Mesothelial cell of epicardium (in vitro differentiated cells): ENCODE measurements at regions not wholly inside any gene's neighbourhood (a gene's known extent, or its start where the extent isn't known, plus 50 kb on each side); places are given as distances from the start of the nearest gene placed in this dataset.

Experiments
- DNase-seq, 2 experiments: peaks; one replicate each; pipeline ENCODE4 v3.0.0; 2021; ENCODE audit warnings: low spot score in 2 of 2; ENCODE audit not compliant: unreplicated experiment in 2 of 2
- H3K27ac Mint-ChIP-seq: 2 replicates; pipeline ENCODE4 v1.8.0; 2021; ENCODE audit warnings: mixed read lengths
- H3K27me3 Mint-ChIP-seq: 2 replicates; pipeline ENCODE4 v1.8.0; 2021; ENCODE audit warnings: low read depth, mixed read lengths
- H3K36me3 Mint-ChIP-seq: 2 replicates; pipeline ENCODE4 v1.8.0; 2021; ENCODE audit warnings: mixed read lengths
- H3K4me1 Mint-ChIP-seq: 2 replicates; pipeline ENCODE4 v1.8.0; 2021; ENCODE audit warnings: mixed read lengths
- H3K4me3 Mint-ChIP-seq: 2 replicates; pipeline ENCODE4 v1.8.0; 2021; ENCODE audit warnings: mild to moderate bottlenecking, moderate library complexity, mixed read lengths
- H3K9me3 Mint-ChIP-seq: 2 replicates; pipeline ENCODE4 v1.8.0; 2021; ENCODE audit warnings: mixed read lengths
- TF ChIP-seq, protein P1 (sequence below): fragments of 200-600 bp; sonication (generic); IDR thresholded peaks from one replicate; pipeline ENCODE4 v1.5.0; 2021; ENCODE audit warnings: antibody characterized with exemption; ENCODE audit not compliant: unreplicated experiment

DNA sequence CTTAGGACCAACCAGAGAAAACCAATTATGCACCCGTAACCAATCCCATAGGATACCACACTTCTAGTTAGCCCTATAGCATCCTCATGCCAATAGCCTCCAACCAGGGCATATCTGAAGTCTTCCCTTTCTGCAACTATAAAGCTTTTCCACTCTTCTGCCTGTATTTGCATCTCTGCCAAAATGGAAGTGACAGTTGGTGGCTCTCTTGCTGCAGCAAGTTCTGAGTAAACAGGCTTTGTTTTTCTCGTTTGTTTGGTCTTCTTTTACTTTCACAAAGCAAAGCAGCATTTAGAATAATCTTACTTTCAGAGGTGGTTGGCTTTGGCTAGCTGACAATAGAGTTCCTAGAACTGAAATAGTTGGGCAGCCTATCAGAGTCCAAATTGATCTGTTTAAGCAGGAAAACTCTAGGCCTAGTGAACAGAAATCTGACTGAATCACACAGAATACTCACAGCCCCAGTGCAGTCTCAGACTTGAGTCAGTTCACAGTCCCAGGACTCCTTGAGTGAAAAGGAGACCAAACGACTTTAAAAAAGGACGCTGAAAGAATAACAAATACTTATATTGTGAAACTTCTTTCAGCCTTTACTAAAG is 1029.7 kb upstream of the LRFN5 start:
- Mint-ChIP-seq H3K4me1 (peaks cover 4% of the 10 kb centered on the region), H3K27ac (no peak overlapping the region), H3K36me3 (no peaks in the 10 kb centered on the region), H3K4me3 (no peak overlapping the region), H3K27me3 (no peaks in the 10 kb centered on the region), H3K9me3 (peaks cover 5% of the 10 kb centered on the region)
- no peak for DNase-seq
- TF ChIP-seq, protein P1, sequence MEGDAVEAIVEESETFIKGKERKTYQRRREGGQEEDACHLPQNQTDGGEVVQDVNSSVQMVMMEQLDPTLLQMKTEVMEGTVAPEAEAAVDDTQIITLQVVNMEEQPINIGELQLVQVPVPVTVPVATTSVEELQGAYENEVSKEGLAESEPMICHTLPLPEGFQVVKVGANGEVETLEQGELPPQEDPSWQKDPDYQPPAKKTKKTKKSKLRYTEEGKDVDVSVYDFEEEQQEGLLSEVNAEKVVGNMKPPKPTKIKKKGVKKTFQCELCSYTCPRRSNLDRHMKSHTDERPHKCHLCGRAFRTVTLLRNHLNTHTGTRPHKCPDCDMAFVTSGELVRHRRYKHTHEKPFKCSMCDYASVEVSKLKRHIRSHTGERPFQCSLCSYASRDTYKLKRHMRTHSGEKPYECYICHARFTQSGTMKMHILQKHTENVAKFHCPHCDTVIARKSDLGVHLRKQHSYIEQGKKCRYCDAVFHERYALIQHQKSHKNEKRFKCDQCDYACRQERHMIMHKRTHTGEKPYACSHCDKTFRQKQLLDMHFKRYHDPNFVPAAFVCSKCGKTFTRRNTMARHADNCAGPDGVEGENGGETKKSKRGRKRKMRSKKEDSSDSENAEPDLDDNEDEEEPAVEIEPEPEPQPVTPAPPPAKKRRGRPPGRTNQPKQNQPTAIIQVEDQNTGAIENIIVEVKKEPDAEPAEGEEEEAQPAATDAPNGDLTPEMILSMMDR, result no peak

DNA sequence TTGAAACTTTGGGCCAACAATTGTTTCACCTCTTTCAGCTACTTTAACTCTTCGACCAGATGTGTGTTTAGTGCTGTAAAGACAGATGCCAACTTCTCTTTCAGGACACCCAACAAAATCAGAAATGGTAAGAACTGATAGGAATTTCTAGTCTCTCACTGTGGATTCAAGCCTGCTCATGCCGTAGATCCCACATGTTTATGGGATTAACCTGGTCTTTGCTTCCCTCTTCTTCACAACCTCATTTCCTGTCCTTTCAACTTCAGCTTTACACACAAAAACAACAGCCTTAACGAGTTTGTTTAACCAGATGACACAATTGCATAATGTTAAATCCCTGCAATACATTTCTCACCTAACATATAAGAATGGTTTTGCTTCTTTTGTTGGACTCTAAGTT is 1031.9 kb upstream of the LRFN5 start:
- Mint-ChIP-seq H3K4me3 (no peak overlapping the region), H3K4me1 (peaks cover 4% of the 10 kb centered on the region), H3K9me3 (peaks cover 5% of the 10 kb centered on the region), H3K27me3 (no peaks in the 10 kb centered on the region), H3K36me3 (no peaks in the 10 kb centered on the region), H3K27ac (no peak overlapping the region)
- TF ChIP-seq, protein P1, result no peak
- DNase-seq, result no peak

DNA sequence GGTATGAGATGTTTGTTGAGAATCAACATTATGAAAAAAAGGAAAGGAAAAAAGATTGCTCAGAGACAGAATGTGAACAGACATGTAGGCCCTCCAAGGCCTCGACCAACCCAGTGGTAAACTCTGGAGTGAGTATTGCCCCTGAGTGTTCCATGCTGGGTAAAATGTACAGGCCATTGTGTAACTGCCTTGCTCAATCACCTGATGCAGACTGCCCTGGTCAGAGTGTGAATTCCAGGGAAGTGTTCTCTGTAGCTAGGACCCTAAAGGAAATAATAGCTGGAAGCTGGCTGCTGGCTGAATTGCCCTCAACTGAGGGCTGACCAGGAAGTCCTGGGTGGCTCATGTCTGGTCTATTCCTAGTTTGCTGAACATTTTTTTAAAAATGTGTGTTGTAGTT is 1081.4 kb upstream of the LRFN5 start:
- TF ChIP-seq, protein P1, result no peak
- H3K27ac Mint-ChIP-seq, result no peak overlapping the region
- DNase-seq, result no peak
- H3K4me1 Mint-ChIP-seq, result no peaks in the 10 kb centered on the region
- no peak overlapping the region for H3K4me3 Mint-ChIP-seq
- H3K36me3 Mint-ChIP-seq, result no peaks in the 10 kb centered on the region
- no peaks in the 10 kb centered on the region for H3K9me3 Mint-ChIP-seq
- no peaks in the 10 kb centered on the region for H3K27me3 Mint-ChIP-seq

DNA sequence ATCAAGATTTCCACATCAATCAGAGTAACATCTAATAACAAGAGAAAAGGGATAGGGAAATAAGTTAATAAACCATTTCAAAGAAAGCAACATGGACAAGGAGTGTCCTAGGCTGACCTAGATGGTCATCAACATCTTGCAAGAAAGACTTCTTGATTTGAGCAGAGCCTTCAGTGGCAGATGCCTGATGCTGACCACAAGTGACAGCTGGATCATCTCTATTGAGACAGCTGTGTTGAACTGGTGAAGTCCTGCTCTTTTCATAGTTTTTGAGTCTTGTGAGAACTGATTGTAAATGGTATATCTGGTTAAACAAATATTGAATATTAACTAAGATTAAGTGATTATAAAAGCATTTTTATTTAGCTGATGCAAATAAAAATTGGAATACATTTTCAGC is 1083.6 kb upstream of the LRFN5 start:
- no peak overlapping the region for H3K4me3 Mint-ChIP-seq
- no peaks in the 10 kb centered on the region for H3K27me3 Mint-ChIP-seq
- H3K27ac Mint-ChIP-seq, result no peak overlapping the region
- no peaks in the 10 kb centered on the region for H3K36me3 Mint-ChIP-seq
- no peaks in the 10 kb centered on the region for H3K4me1 Mint-ChIP-seq
- TF ChIP-seq, protein P1, result no peak
- no peak for DNase-seq
- peaks cover under 1% of the 10 kb centered on the region for H3K9me3 Mint-ChIP-seq

DNA sequence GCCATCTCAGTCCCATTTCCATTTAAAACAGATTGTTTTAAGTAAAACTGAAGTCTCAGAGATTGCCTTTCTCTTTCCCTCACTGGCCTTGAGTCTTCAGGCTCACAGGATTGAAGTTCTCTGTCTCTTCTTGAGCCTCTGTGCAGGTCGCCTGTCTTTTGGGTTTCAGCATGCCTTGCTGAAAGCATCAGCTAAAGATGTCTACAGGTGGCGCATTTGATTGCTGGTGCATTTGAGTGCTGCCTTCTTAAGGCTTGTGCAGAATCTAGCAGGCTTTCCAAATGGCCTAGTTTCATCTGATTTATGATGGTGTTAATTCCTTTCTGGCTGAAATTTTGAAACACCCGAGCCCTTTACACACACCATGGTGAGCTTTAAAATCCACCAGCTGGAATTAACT is 1062.2 kb upstream of the FBXO33 start:
- H3K27me3 Mint-ChIP-seq, result no peaks in the 10 kb centered on the region

More for the DNA sequence above, 1062.2 kb upstream of the FBXO33 start:
- no peak overlapping the region for H3K4me3 Mint-ChIP-seq
- no peaks in the 10 kb centered on the region for H3K36me3 Mint-ChIP-seq
- no peak for DNase-seq
- no peak overlapping the region for H3K27ac Mint-ChIP-seq
- TF ChIP-seq, protein P1, result no peak
- H3K9me3 Mint-ChIP-seq, result peaks cover 10% of the 10 kb centered on the region
- H3K4me1 Mint-ChIP-seq, result no peaks in the 10 kb centered on the region
